ENCODE measurements at regions not wholly inside any gene's neighbourhood (a gene's known extent, or its start where the extent isn't known, plus 50 kb on each side); places are given as distances from the start of the nearest gene placed in this dataset.

- no peak for DNase-seq (ENCODE audit: low read depth, low spot score)
- TF ChIP-seq CTCF (IDR thresholded peaks at IDR 0.05; ENCODE audit: low read depth, low read length): no peak
- in situ Hi-C loops (cut with HindIII; ENCODE audit: low sequenced_read_pairs): no loop called here
- H3K4me3 ChIP-seq (ENCODE audit: low read depth, low read length): no peak overlapping the region
Observed at GRCh38 chr5:144983101-144983500, 812.4 kb downstream of the KCTD16 start.

- no peak overlapping the region for H3K4me3 ChIP-seq (ENCODE audit: low read depth, low read length)
- in situ Hi-C loops (cut with HindIII; ENCODE audit: low sequenced_read_pairs): no loop called here
- no peak for TF ChIP-seq CTCF (IDR thresholded peaks at IDR 0.05; ENCODE audit: low read depth, low read length)
- no peak for DNase-seq (ENCODE audit: low read depth, low spot score)
Observed at GRCh38 chr5:144979516-144980264, 809.0 kb downstream of the KCTD16 start.

GRCh38 chr5:144972317-144972716 is 801.6 kb downstream of the KCTD16 start:
- in situ Hi-C loops (cut with HindIII; ENCODE audit: low sequenced_read_pairs): no loop called here
- no peak for DNase-seq (ENCODE audit: low read depth, low spot score)
- no peak for TF ChIP-seq CTCF (IDR thresholded peaks at IDR 0.05; ENCODE audit: low read depth, low read length)
- H3K4me3 ChIP-seq (ENCODE audit: low read depth, low read length): no peak overlapping the region

- TF ChIP-seq CTCF (IDR thresholded peaks at IDR 0.05; ENCODE audit: low read depth, low read length): no peak
- no peak overlapping the region for H3K4me3 ChIP-seq (ENCODE audit: low read depth, low read length)
- in situ Hi-C loops (cut with HindIII; ENCODE audit: low sequenced_read_pairs): no loop called here
- DNase-seq (ENCODE audit: low read depth, low spot score): no peak
Observed at GRCh38 chr5:144971108-144971850, 800.6 kb downstream of the KCTD16 start.

- no peak for DNase-seq (ENCODE audit: low read depth, low spot score)
- in situ Hi-C loops (cut with HindIII; ENCODE audit: low sequenced_read_pairs): no loop called here
- H3K4me3 ChIP-seq (ENCODE audit: low read depth, low read length): no peak overlapping the region
- TF ChIP-seq CTCF (IDR thresholded peaks at IDR 0.05; ENCODE audit: low read depth, low read length): no peak
Observed at GRCh38 chr5:144960296-144960695, 789.6 kb downstream of the KCTD16 start.

GRCh38 chr5:144958002-144958401 is 787.3 kb downstream of the KCTD16 start:
- no peak overlapping the region for H3K4me3 ChIP-seq (ENCODE audit: low read depth, low read length)
- TF ChIP-seq CTCF (IDR thresholded peaks at IDR 0.05; ENCODE audit: low read depth, low read length): no peak

More at GRCh38 chr5:144958002-144958401, 787.3 kb downstream of the KCTD16 start:
- DNase-seq (ENCODE audit: low read depth, low spot score): no peak
- in situ Hi-C loops (cut with HindIII; ENCODE audit: low sequenced_read_pairs): no loop called here
